Calu3 (cell line): ENCODE measurements at regions not wholly inside any gene's neighbourhood (a gene's known extent, or its start where the extent isn't known, plus 50 kb on each side); places are given as distances from the start of the nearest gene placed in this dataset.

ENCODE experiments used
- BruUV-seq: library from RNA; stranded (reverse); fragments of 400-500 nt; replicated peaks from 2 replicates; lab custom pipeline; 2021; lab: Mats Ljungman, UMichigan
- CTCF ChIA-PET: fragments of 300-600 bp; sonication (Branson Sonifier 250); formaldehyde crosslinking; loops from one replicate; lab custom pipeline; 2022; ENCODE audit warnings: antibody characterized with exemption; lab: Charles Lee
- DNase-seq: peaks from one replicate; pipeline ENCODE4 v3.0.0; 2022
- H3K27ac Mint-ChIP-seq: one replicate; pipeline ENCODE4 v1.8.0; 2022; ENCODE audit warnings: mixed read lengths; ENCODE audit not compliant: unreplicated experiment
- H3K27me3 Mint-ChIP-seq: one replicate; pipeline ENCODE4 v1.8.0; 2022; ENCODE audit warnings: mixed read lengths; ENCODE audit not compliant: unreplicated experiment
- H3K36me3 Mint-ChIP-seq: one replicate; pipeline ENCODE4 v1.8.0; 2022; ENCODE audit warnings: mild to moderate bottlenecking, moderate library complexity, mixed read lengths; ENCODE audit not compliant: insufficient read depth, unreplicated experiment
- H3K4me1 Mint-ChIP-seq: one replicate; pipeline ENCODE4 v1.8.0; 2022; ENCODE audit warnings: mild to moderate bottlenecking, low read depth, mixed read lengths; ENCODE audit not compliant: unreplicated experiment
- H3K4me3 Mint-ChIP-seq: one replicate; pipeline ENCODE4 v1.8.0; 2022; ENCODE audit warnings: mild to moderate bottlenecking, low read depth, moderate library complexity, mixed read lengths; ENCODE audit not compliant: unreplicated experiment
- H3K9me3 Mint-ChIP-seq: one replicate; pipeline ENCODE4 v1.8.0; 2022; ENCODE audit warnings: low read depth, mixed read lengths; ENCODE audit not compliant: unreplicated experiment
- CTCF ChIP-seq: fragments of 200-600 bp; IDR thresholded peaks from one replicate; pipeline ENCODE4 v1.8.0; 2022; ENCODE audit warnings: antibody characterized with exemption; ENCODE audit not compliant: unreplicated experiment
- intact Hi-C: fragments of 100-400 bp; cut with micrococcal nuclease; formaldehyde crosslinking; loops from one replicate; pipeline ENCODE4 v1.10.0; 2022; ENCODE audit not compliant: unreplicated experiment

DNA sequence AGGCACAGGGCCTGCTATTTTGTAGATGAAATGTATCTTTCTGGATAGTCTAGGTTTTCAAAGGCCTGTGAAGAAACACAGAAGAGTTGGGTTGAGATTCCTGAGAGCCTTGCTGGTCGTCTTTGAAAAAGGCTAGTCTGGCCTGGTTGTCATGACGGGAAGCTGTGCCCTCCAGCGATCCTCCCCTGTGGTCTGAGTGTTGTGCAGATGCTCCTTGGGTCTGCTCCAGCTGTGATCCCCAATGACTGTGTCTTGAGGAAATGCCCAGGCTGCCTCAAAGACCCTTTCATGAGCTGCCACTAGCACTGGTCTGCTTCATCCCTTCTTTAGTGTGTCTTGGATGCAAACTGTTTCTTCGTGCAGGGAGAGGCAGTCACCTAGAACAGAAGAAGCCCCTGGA, 111.0 kb upstream of the SYNPR start:
- Mint-ChIP-seq H3K27ac (no peak overlapping the region), H3K4me1 (no peaks in the 10 kb centered on the region), H3K4me3 (no peak overlapping the region), H3K27me3 (no peaks in the 10 kb centered on the region), H3K9me3 (no peaks in the 10 kb centered on the region), H3K36me3 (no peaks in the 10 kb centered on the region)
- CTCF ChIA-PET = no interaction called here
- no peak for TF ChIP-seq CTCF
- no peak for DNase-seq
- BruUV-seq = no TSS peak
- intact Hi-C loops = no loop called here

DNA sequence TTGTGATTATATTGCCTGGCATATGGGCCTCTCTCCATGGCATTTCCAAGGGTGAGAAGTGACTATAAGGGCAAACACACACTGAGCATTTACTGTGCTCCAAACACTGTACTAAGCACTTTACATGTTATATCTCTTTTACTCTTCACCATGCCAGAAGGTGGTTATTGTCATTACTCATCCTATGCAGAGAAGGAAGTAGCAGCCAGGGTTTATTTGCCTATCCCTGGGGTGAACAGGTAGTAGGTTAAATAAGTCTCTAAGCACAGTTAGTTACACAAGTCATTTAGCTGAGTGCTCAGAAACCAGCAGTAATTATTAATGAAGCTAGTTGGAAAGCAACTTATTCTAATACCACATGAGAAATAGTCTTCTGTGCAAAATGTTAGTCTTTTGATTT, 109.9 kb upstream of the SYNPR start:
- Mint-ChIP-seq H3K9me3 (no peaks in the 10 kb centered on the region), H3K36me3 (no peaks in the 10 kb centered on the region), H3K27me3 (no peaks in the 10 kb centered on the region), H3K4me3 (no peak overlapping the region), H3K4me1 (no peaks in the 10 kb centered on the region), H3K27ac (no peak overlapping the region)
- BruUV-seq = no TSS peak
- DNase-seq = no peak
- CTCF ChIA-PET = no interaction called here
- no peak for TF ChIP-seq CTCF
- intact Hi-C loops = no loop called here

GRCh38 chr3:63179862-63180522, 98.1 kb upstream of the SYNPR start:
- no peak for DNase-seq
- no peak for TF ChIP-seq CTCF
- H3K4me3 Mint-ChIP-seq = no peak overlapping the region
- no peaks in the 10 kb centered on the region for H3K9me3 Mint-ChIP-seq
- CTCF ChIA-PET = no interaction called here
- H3K27me3 Mint-ChIP-seq = no peaks in the 10 kb centered on the region
- no peaks in the 10 kb centered on the region for H3K36me3 Mint-ChIP-seq
- no TSS peak for BruUV-seq
- H3K27ac Mint-ChIP-seq = no peak overlapping the region
- intact Hi-C loops = no loop called here
- H3K4me1 Mint-ChIP-seq = no peaks in the 10 kb centered on the region

- Mint-ChIP-seq H3K4me3 (no peak overlapping the region), H3K9me3 (no peaks in the 10 kb centered on the region), H3K4me1 (peaks cover 25% of the 10 kb centered on the region), H3K27me3 (no peaks in the 10 kb centered on the region), H3K27ac (peak overlapping the region; percentile 58), H3K36me3 (no peaks in the 10 kb centered on the region)
- no TSS peak for BruUV-seq
- intact Hi-C loops = loop anchor here (2.0 to 10.0 kb wide), 4 partner anchors 37 to 527 kb away; no protein-coding TSS in a partner anchor
- no peak for TF ChIP-seq CTCF
- CTCF ChIA-PET = interaction anchor here (0.6 to 3.4 kb wide), 4 partner anchors 122 to 502 kb away, joined by 3 to 26 read pairs (median 4); no protein-coding TSS in a partner anchor
- peak; percentile 54 for DNase-seq
Observed at GRCh38 chr3:63192248-63192647, 85.9 kb upstream of the SYNPR start.
